ENCODE measurements at regions not wholly inside any gene's neighbourhood (a gene's known extent, or its start where the extent isn't known, plus 50 kb on each side); places are given as distances from the start of the nearest gene placed in this dataset.

GRCh38 chr1:103941086-103941485 lies 191.4 kb downstream of the AMY1C start:
- TF ChIP-seq CTCF (IDR thresholded peaks at IDR 0.05) (no peak), POLR2A (IDR thresholded peaks at IDR 0.05) (no peak)

All from testis (tissue), 2 donors.